HepG2 (cell line): ENCODE measurements at regions not wholly inside any gene's neighbourhood (a gene's known extent, or its start where the extent isn't known, plus 50 kb on each side); places are given as distances from the start of the nearest gene placed in this dataset.

ENCODE experiments used
- ATAC-seq: fragments of 200-7000 bp; cut with Tn5 transposase; 3 replicates; pipeline ENCODE4 v1.9.1; 2020; ENCODE audit warnings: mild to moderate bottlenecking, moderate library complexity
- BruUV-seq: library from RNA; stranded (reverse); fragments of 400-500 nt; replicated peaks from 2 replicates; lab custom pipeline; 2021; lab: Mats Ljungman, UMichigan
- CTCF ChIA-PET: fragments of 300-600 bp; formaldehyde crosslinking; extraction: SDS; loops from one replicate; lab custom pipeline; 2021; ENCODE audit warnings: low total read pairs, inconsistent platforms, low intra/inter-chr PET ratio; lab: Yijun Ruan, JAX
- POLR2A ChIA-PET: fragments of 350-600 bp; sonication (Branson Sonifier 250); formaldehyde crosslinking; loops from one replicate; lab custom pipeline; 2020; ENCODE audit warnings: antibody characterized with exemption, inconsistent platforms; lab: Yijun Ruan, JAX
- DNase-seq: peaks from one replicate; pipeline ENCODE4 v3.0.0-alpha.2; 2015; ENCODE audit warnings: low spot score
- FAIRE-seq: peaks from 3 replicates; lab custom pipeline; 2011; peaks lifted over from hg19 to GRCh38; lab: Jason Lieb, UNC
- H2AFZ ChIP-seq: one replicate; pipeline ENCODE4 v1.6.1; 2011; ENCODE audit warnings: low read length, inconsistent platforms
- H3K27ac ChIP-seq: fragments of 300-600 bp; 3 replicates; pipeline ENCODE4 v1.8.0; 2011; ENCODE audit warnings: mixed run types, mild to moderate bottlenecking, mixed read lengths, low read length, inconsistent platforms; ENCODE audit not compliant: insufficient read depth; ENCODE audit errors: extremely low read length
- H3K27me3 ChIP-seq, 2 experiments: fragments of 200-600 bp in 1 of 2; 2 replicates in 1 of 2; 3 replicates in 1 of 2; pipeline versions ENCODE4 v1.6.0 to v1.8.0; 2011; ENCODE audit warnings: low read length in 2 of 2, mild to moderate bottlenecking in 2 of 2, moderate library complexity in 2 of 2, inconsistent platforms in 1 of 2; ENCODE audit not compliant: insufficient read depth in 2 of 2, control insufficient read depth in 1 of 2
- H3K36me3 ChIP-seq, 2 experiments: fragments of 200-600 bp in 1 of 2; replicated peaks in 1 of 2; 2 replicates in 1 of 2; 3 replicates in 1 of 2; pipeline versions ENCODE4 v1.5.1 to v1.8.0; 2011; ENCODE audit warnings: low read length in 2 of 2, inconsistent platforms in 1 of 2; ENCODE audit not compliant: insufficient read depth in 2 of 2, control insufficient read depth in 1 of 2
- H3K4me1 ChIP-seq: 2 replicates; pipeline ENCODE4 v1.5.1; 2012; ENCODE audit warnings: low read length, inconsistent platforms; ENCODE audit not compliant: insufficient read depth
- H3K4me2 ChIP-seq: 2 replicates; pipeline ENCODE4 v1.6.0; 2011; ENCODE audit warnings: low read depth, low read length, inconsistent platforms
- H3K4me3 ChIP-seq, 3 experiments: fragments of 200-600 bp in 1 of 3; sonication (generic), shearing (Covaris generic) in 1 of 3; replicated peaks in 1 of 3; 2 replicates each; pipeline ENCODE4 v1.5.1; 2011 to 2016; ENCODE audit warnings: low read length in 3 of 3, inconsistent platforms in 2 of 3, low read depth in 2 of 3, mild to moderate bottlenecking in 2 of 3, control low read depth in 1 of 3, mixed read lengths in 1 of 3; ENCODE audit not compliant: insufficient read depth in 1 of 3
- H3K79me2 ChIP-seq: one replicate; pipeline ENCODE4 v1.6.1; 2011; ENCODE audit warnings: low read length, inconsistent platforms; ENCODE audit not compliant: insufficient read depth
- H3K9ac ChIP-seq: 2 replicates; pipeline ENCODE4 v1.6.0; 2011; ENCODE audit warnings: mild to moderate bottlenecking, low read depth, low read length, inconsistent platforms; ENCODE audit not compliant: insufficient read depth
- H3K9me3 ChIP-seq: 2 replicates; pipeline ENCODE4 v1.5.1; 2012; ENCODE audit warnings: mild to moderate bottlenecking, low read length
- H4K20me1 ChIP-seq: 2 replicates; pipeline ENCODE4 v1.6.0; 2011; ENCODE audit warnings: inconsistent platforms, mild to moderate bottlenecking, low read length, moderate library complexity; ENCODE audit not compliant: insufficient read depth
- CC2D1A ChIP-seq: sonication (generic); formaldehyde crosslinking; IDR thresholded peaks from 2 replicates; pipeline ENCODE4 v1.8.1; 2023; ENCODE audit warnings: mild to moderate bottlenecking, missing genetic modification reagents
- EEA1 ChIP-seq: sonication (generic); formaldehyde crosslinking; IDR thresholded peaks from 2 replicates; pipeline ENCODE4 v1.5.1; 2020; ENCODE audit warnings: mild to moderate bottlenecking, missing genetic modification reagents, borderline replicate concordance
- HMGXB4 ChIP-seq, 2 experiments: sonication (generic) in 1 of 2; formaldehyde crosslinking in 1 of 2; IDR thresholded peaks; 2 replicates each; pipeline versions ENCODE4 v1.4.0 to v1.6.1; 2018 to 2020; ENCODE audit warnings: missing genetic modification reagents in 2 of 2, borderline replicate concordance in 1 of 2, low read depth in 1 of 2, mild to moderate bottlenecking in 1 of 2, missing biosample characterization in 1 of 2
- MXD4 ChIP-seq: IDR thresholded peaks from 2 replicates; pipeline ENCODE4 v1.6.1; 2016; ENCODE audit warnings: mild to moderate bottlenecking, missing biosample characterization, missing genetic modification reagents
- RAD51 ChIP-seq: fragments of 450-650 bp; IDR thresholded peaks from 2 replicates; pipeline ENCODE4 v1.6.1; 2016; ENCODE audit warnings: borderline replicate concordance
- ZFP62 ChIP-seq: sonication (generic); formaldehyde crosslinking; IDR thresholded peaks from 2 replicates; pipeline ENCODE4 v1.4.0; 2020; ENCODE audit warnings: missing genetic modification reagents
- ZNF468 ChIP-seq: sonication (generic); formaldehyde crosslinking; IDR thresholded peaks from 2 replicates; pipeline ENCODE4 v1.8.0; 2022; ENCODE audit warnings: mild to moderate bottlenecking, moderate library complexity, missing genetic modification reagents
- ZNF496 ChIP-seq: sonication (generic); formaldehyde crosslinking; IDR thresholded peaks from 2 replicates; pipeline ENCODE4 v1.8.1; 2023; ENCODE audit warnings: mild to moderate bottlenecking, moderate library complexity, missing genetic modification reagents; ENCODE audit not compliant: insufficient replicate concordance
- WGBS: methylation state at CpG from one replicate; pipeline ENCODE4 v1.1.6; 2017; ENCODE audit warnings: low lambda C conversion rate; 5-methylcytosine and 5-hydroxymethylcytosine counted together
- in situ Hi-C: cut with HindIII; loops from 2 replicates; pipeline ENCODE4 v1.10.0; 2017; ENCODE audit warnings: low pct_unique_long_range_greater_than_20kb; ENCODE audit not compliant: extremely low pct_ligation_motif_present
- intact Hi-C: fragments of 100-400 bp; cut with micrococcal nuclease; formaldehyde crosslinking; loops from one replicate; pipeline ENCODE4 v1.10.0; 2022; ENCODE audit not compliant: unreplicated experiment
- TF ChIP-seq, protein P1 (sequence below): sonication (generic); formaldehyde crosslinking; IDR thresholded peaks from 2 replicates; pipeline ENCODE4 v1.4.0; 2020; ENCODE audit warnings: missing genetic modification reagents
- TF ChIP-seq, protein P2 (sequence below): sonication (generic); formaldehyde crosslinking; IDR thresholded peaks from 2 replicates; pipeline ENCODE4 v1.4.0; 2020; ENCODE audit warnings: mild to moderate bottlenecking, missing genetic modification reagents
- TF ChIP-seq, protein P3 (sequence below): sonication (generic); formaldehyde crosslinking; IDR thresholded peaks from 2 replicates; pipeline ENCODE4 v1.4.0; 2020; ENCODE audit warnings: mild to moderate bottlenecking, missing genetic modification reagents, borderline replicate concordance
- TF ChIP-seq, protein P4 (sequence below), 2 experiments: sonication (generic) in 1 of 2; formaldehyde crosslinking in 1 of 2; IDR thresholded peaks; 2 replicates each; pipeline versions ENCODE4 v1.5.1 to v1.6.1; 2011 to 2020; ENCODE audit warnings: borderline replicate concordance in 1 of 2, low read depth in 1 of 2, low read length in 1 of 2, mild to moderate bottlenecking in 1 of 2, missing genetic modification reagents in 1 of 2, moderate library complexity in 1 of 2

DNA sequence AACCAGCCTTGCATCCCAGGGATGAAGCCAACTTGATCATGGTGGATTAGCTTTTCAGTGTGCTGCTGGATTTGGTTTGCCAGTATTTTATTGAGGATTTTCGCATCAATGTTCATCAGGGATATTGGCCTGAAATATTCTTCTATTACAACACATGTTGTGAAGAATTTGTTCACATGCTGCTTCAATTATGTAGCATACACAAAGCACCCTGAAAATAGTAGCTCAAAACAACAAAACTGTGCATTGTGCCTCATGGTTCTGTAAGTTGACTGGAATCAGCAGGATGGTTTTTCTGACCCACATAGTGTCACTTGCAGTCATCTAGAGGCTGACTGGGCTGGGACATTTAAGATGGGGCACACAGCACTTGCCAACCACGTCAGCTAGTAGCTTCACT is 193.9 kb downstream of the SYK start (continued):
- TF ChIP-seq, protein P1, sequence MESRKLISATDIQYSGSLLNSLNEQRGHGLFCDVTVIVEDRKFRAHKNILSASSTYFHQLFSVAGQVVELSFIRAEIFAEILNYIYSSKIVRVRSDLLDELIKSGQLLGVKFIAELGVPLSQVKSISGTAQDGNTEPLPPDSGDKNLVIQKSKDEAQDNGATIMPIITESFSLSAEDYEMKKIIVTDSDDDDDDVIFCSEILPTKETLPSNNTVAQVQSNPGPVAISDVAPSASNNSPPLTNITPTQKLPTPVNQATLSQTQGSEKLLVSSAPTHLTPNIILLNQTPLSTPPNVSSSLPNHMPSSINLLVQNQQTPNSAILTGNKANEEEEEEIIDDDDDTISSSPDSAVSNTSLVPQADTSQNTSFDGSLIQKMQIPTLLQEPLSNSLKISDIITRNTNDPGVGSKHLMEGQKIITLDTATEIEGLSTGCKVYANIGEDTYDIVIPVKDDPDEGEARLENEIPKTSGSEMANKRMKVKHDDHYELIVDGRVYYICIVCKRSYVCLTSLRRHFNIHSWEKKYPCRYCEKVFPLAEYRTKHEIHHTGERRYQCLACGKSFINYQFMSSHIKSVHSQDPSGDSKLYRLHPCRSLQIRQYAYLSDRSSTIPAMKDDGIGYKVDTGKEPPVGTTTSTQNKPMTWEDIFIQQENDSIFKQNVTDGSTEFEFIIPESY (CRISPR knock-in tag): no peak
- TF ChIP-seq, protein P2, sequence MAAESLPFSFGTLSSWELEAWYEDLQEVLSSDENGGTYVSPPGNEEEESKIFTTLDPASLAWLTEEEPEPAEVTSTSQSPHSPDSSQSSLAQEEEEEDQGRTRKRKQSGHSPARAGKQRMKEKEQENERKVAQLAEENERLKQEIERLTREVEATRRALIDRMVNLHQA (CRISPR knock-in tag): no peak
- no peak for TF ChIP-seq CC2D1A (CRISPR knock-in tag)
- TF ChIP-seq, protein P3, sequence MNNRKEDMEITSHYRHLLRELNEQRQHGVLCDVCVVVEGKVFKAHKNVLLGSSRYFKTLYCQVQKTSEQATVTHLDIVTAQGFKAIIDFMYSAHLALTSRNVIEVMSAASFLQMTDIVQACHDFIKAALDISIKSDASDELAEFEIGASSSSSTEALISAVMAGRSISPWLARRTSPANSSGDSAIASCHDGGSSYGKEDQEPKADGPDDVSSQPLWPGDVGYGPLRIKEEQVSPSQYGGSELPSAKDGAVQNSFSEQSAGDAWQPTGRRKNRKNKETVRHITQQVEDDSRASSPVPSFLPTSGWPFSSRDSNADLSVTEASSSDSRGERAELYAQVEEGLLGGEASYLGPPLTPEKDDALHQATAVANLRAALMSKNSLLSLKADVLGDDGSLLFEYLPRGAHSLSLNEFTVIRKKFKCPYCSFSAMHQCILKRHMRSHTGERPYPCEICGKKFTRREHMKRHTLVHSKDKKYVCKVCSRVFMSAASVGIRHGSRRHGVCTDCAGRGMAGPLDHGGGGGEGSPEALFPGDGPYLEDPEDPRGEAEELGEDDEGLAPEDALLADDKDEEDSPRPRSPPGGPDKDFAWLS: no peak

DNA sequence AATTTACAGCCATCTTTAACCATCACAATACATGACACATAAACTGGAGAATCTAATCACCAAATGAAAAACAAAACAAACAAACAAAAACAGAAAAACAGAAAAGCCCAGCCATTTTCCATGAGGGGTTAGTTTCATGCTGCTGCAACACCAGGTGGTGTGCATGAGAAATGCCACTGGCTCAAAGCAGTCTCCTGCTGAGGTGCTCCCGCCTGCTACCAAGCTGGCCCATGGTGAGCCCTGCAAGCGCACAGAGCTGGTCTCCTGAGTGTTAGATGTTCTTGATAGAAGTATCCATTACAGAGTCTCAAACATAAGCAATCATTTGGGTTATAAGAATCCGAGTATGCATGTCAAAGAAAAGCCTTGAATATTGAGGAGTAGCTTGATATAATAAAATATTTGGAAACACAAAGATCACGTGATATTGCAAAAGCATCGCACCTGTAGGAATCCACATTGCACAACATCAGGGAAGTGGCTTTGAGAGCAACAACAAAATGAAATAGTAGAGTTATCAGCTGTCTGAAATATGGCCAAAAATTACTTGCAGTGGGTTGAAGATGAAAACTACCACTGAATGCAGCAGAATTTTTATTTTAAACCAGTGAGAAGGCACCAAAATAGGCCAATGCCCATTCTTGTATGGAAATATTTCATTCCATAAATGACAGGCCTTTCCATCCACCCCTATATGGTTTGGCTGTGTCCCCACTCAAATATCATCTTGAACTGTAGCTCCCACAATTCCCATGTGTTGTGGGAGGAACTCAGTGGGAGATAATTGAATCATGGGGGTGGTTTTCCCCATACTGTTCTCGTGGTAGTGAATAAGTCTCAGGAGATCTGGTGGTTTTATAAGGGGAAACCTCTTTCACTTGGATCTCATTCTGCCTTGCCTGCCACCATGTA is 194.8 kb downstream of the SYK start:
- intact Hi-C loops (no loop called here), in situ Hi-C loops (no loop called here)
- ChIA-PET POLR2A (no interaction called here), CTCF (no interaction called here)
- Histone ChIP-seq H4K20me1 (no peaks in the 10 kb centered on the region), H2AFZ (no peak overlapping the region), H3K4me2 (no peak overlapping the region), H3K27me3 (no peaks in the 10 kb centered on the region), H3K79me2 (no peaks in the 10 kb centered on the region), H3K4me1 (peaks cover 14% of the 10 kb centered on the region; the same call in 1 of the 2 replicates), H3K4me3 (no peak overlapping the region), H3K27ac (no peak overlapping the region), H3K36me3 (no peaks in the 10 kb centered on the region), H3K9me3 (no peaks in the 10 kb centered on the region), H3K9ac (no peak overlapping the region)
- ATAC-seq: no peak
- DNase-seq: no peak
- no peak for FAIRE-seq
- BruUV-seq: no TSS peak
- 50% methylated on average over 5 of the region's 6 CpGs for WGBS
- TF ChIP-seq MXD4: no peak
- TF ChIP-seq ZNF496 (CRISPR knock-in tag): no peak
- peak; percentile 58; the same call in 1 of the 2 replicates for TF ChIP-seq RAD51
- no peak for TF ChIP-seq ZFP62
- TF ChIP-seq, protein P4, sequence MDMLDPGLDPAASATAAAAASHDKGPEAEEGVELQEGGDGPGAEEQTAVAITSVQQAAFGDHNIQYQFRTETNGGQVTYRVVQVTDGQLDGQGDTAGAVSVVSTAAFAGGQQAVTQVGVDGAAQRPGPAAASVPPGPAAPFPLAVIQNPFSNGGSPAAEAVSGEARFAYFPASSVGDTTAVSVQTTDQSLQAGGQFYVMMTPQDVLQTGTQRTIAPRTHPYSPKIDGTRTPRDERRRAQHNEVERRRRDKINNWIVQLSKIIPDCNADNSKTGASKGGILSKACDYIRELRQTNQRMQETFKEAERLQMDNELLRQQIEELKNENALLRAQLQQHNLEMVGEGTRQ (IDR thresholded peaks at IDR 0.05; ENCODE audit: low read depth, low read length): 0 out of 2 replicates have a peak, but pooled peaks have one; percentile 6
- TF ChIP-seq, protein P4 (CRISPR knock-in tag; IDR thresholded peaks at IDR 0.05; ENCODE audit: borderline replicate concordance): no peak
- TF ChIP-seq EEA1 (CRISPR knock-in tag): no peak
- no peak for TF ChIP-seq ZNF468 (CRISPR knock-in tag)
- TF ChIP-seq HMGXB4 (CRISPR knock-in tag; IDR thresholded peaks at IDR 0.05; ENCODE audit: borderline replicate concordance in 1 of 2, low read depth in 1 of 2): no peak
